ENCODE measurements at regions not wholly inside any gene's neighbourhood (a gene's known extent, or its start where the extent isn't known, plus 50 kb on each side); places are given as distances from the start of the nearest gene placed in this dataset.
A peak's percentile ranks its signal among the peaks of the same experiment; 100 is the strongest.

- no peak for ATAC-seq
- Histone ChIP-seq H3K4me1 (peaks cover 20% of the 10 kb centered on the region), H3K27ac (no peak overlapping the region), H3K36me3 (replicated peaks in 1 of 2; ENCODE audit: insufficient read depth in 1 of 2, low read depth in 2 of 2) (no peaks in the 10 kb centered on the region), H3K27me3 (no peaks in the 10 kb centered on the region), H3K4me3 (no peak overlapping the region), H3K9me3 (no peaks in the 10 kb centered on the region)
- intact Hi-C loops (cut with DNase I): no loop called here
- WGBS, 2 donors: 74 to 84% methylated on average over 1 of the region's 1 CpG
- TF ChIP-seq POLR2A (IDR thresholded peaks at IDR 0.05) (no peak), CTCF (IDR thresholded peaks at IDR 0.05) (no peak)
- DNase-seq: no peak
Measured at GRCh38 chr9:81420024-81420423, 269.3 kb downstream of the TLE1 start.

GRCh38 chr9:81417941-81418340, 271.4 kb downstream of the TLE1 start:
- Histone ChIP-seq H3K4me1 (peaks cover 20% of the 10 kb centered on the region), H3K27ac (peak overlapping the region in 2 of 4 donors; percentile 1 to 45), H3K4me3 (no peak overlapping the region), H3K27me3 (no peaks in the 10 kb centered on the region), H3K9me3 (no peaks in the 10 kb centered on the region), H3K36me3 (replicated peaks in 1 of 2; ENCODE audit: insufficient read depth in 1 of 2, low read depth in 2 of 2) (no peaks in the 10 kb centered on the region)
- intact Hi-C loops (cut with DNase I): no loop called here
- ATAC-seq: no peak
- no peak for DNase-seq
- TF ChIP-seq POLR2A (IDR thresholded peaks at IDR 0.05) (no peak), CTCF (IDR thresholded peaks at IDR 0.05) (no peak)

- peaks cover 20% of the 10 kb centered on the region for H3K4me1 ChIP-seq
- no peaks in the 10 kb centered on the region for H3K36me3 ChIP-seq (replicated peaks in 1 of 2; ENCODE audit: insufficient read depth in 1 of 2, low read depth in 2 of 2)
- DNase-seq (no peak), ATAC-seq (no peak)
- peak overlapping the region in 2 of 4 donors; percentile 1 to 20 for H3K27ac ChIP-seq
- intact Hi-C loops (cut with DNase I): no loop called here
- TF ChIP-seq POLR2A (IDR thresholded peaks at IDR 0.05) (no peak), CTCF (IDR thresholded peaks at IDR 0.05) (no peak)
- no peak overlapping the region for H3K4me3 ChIP-seq
- WGBS, 2 donors: 64 to 76% methylated on average over 2 of the region's 2 CpGs
- H3K9me3 ChIP-seq: no peaks in the 10 kb centered on the region
- no peaks in the 10 kb centered on the region for H3K27me3 ChIP-seq
Measured at GRCh38 chr9:81417299-81417675, 272.1 kb downstream of the TLE1 start.

DNA sequence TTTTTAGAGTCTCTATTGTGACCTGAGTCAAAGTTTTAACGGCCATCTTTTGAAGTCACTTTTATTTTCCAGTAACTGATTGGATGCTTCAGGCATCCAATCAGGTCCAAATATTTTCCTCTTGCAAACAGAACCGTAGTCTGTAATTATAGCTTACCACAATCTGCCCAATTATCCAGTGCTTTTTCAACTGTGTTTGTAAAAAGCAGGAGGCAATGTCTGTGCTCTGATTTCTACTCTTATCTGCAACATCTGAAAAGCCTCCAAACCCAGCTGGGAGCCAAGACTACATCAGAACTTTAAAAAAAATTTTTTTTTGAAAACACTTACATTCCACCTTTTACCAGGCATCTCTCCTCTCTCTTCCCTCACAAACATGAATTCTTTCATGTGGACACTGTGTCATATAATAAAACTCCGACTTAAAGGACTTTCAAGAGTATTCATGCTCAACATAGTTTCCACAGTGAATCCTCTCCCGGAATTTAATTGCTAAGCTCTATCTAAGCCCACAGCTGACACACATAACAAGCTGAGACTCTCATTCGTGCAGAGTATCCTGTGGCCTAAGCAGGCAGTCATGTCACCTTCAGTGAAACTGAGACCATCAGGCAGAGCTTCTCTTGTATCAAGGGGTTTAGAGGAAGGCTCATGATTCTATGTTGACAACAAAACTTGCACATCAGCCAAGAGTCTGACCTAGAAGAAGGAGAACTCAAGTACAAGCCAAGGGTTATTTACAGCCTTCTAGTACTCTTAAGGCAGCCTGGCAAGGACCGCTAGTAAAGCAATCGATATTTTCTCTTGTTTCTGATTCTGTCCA, 272.7 kb downstream of the TLE1 start:
- intact Hi-C loops (cut with DNase I): no loop called here
- Histone ChIP-seq H3K27me3 (no peaks in the 10 kb centered on the region), H3K36me3 (replicated peaks in 1 of 2; ENCODE audit: insufficient read depth in 1 of 2, low read depth in 2 of 2) (no peaks in the 10 kb centered on the region), H3K4me1 (peaks cover 20% of the 10 kb centered on the region), H3K9me3 (no peaks in the 10 kb centered on the region), H3K27ac (peak overlapping the region in 1 of 4 donors; percentile 20), H3K4me3 (no peak overlapping the region)
- peak; percentile 63 for ATAC-seq
- peak in 2 of 4 donors; percentile 8 to 19 for DNase-seq
- TF ChIP-seq POLR2A (IDR thresholded peaks at IDR 0.05) (no peak), CTCF (IDR thresholded peaks at IDR 0.05) (no peak)
- 53 to 58% methylated on average over 7 of the region's 7 CpGs for WGBS, 2 donors

- DNase-seq (no peak), ATAC-seq (no peak)
- intact Hi-C loops (cut with DNase I): no loop called here
- no peak for TF ChIP-seq POLR2A (IDR thresholded peaks at IDR 0.05)
- TF ChIP-seq CTCF (IDR thresholded peaks at IDR 0.05): no peak
- H3K27me3 ChIP-seq: no peaks in the 10 kb centered on the region
- no peak overlapping the region for H3K27ac ChIP-seq
- H3K9me3 ChIP-seq: no peaks in the 10 kb centered on the region
- H3K36me3 ChIP-seq (replicated peaks in 1 of 2; ENCODE audit: insufficient read depth in 1 of 2, low read depth in 2 of 2): no peaks in the 10 kb centered on the region
- H3K4me3 ChIP-seq: no peak overlapping the region
- H3K4me1 ChIP-seq: peaks cover 20% of the 10 kb centered on the region
- WGBS, 2 donors: 85 to 88% methylated on average over 1 of the region's 1 CpG
Measured at GRCh38 chr9:81414836-81415235, 274.5 kb downstream of the TLE1 start.

Measured in body of pancreas (tissue), 4 donors.